HUES48 (cell line): ENCODE measurements at regions not wholly inside any gene's neighbourhood (a gene's known extent, or its start where the extent isn't known, plus 50 kb on each side); places are given as distances from the start of the nearest gene placed in this dataset.
"Not testable (repeated sequence)": the region's sequence is repeated elsewhere in the genome, so short reads cannot be mapped to it uniquely, and the experiment has no call there.

Experiments used
- H3K27ac ChIP-seq: one replicate; pipeline ENCODE4 v1.7.0; 2013; ENCODE audit warnings: low read depth, low read length, inconsistent platforms
- H3K27me3 ChIP-seq: 2 replicates; pipeline ENCODE4 v1.6.1; 2013; ENCODE audit warnings: mild to moderate bottlenecking, low read length; ENCODE audit not compliant: control insufficient read depth, insufficient read depth
- H3K36me3 ChIP-seq: 2 replicates; pipeline ENCODE4 v1.6.1; 2013; ENCODE audit warnings: low read length; ENCODE audit not compliant: control insufficient read depth, insufficient read depth
- H3K4me1 ChIP-seq: 2 replicates; pipeline ENCODE4 v1.6.1; 2013; ENCODE audit warnings: mild to moderate bottlenecking, low read length; ENCODE audit not compliant: control insufficient read depth, insufficient read depth
- H3K4me3 ChIP-seq: 2 replicates; pipeline ENCODE4 v1.5.1; 2013; ENCODE audit warnings: mild to moderate bottlenecking, low read depth, low read length
- H3K9ac ChIP-seq: 2 replicates; pipeline ENCODE4 v1.6.1; 2013; ENCODE audit warnings: mild to moderate bottlenecking, low read depth, low read length, moderate library complexity
- H3K9me3 ChIP-seq: 2 replicates; pipeline ENCODE4 v1.6.1; 2013; ENCODE audit warnings: low read length; ENCODE audit not compliant: control insufficient read depth, insufficient read depth

- H3K9ac ChIP-seq, result no peak overlapping the region
- no peaks in the 10 kb centered on the region for H3K27me3 ChIP-seq
- no peak overlapping the region for H3K27ac ChIP-seq
- H3K36me3 ChIP-seq, result no peaks in the 10 kb centered on the region
- no peaks in the 10 kb centered on the region for H3K9me3 ChIP-seq
- H3K4me1 ChIP-seq, result 0 out of 2 replicates have a peak, but pooled peaks cover 2% of the 10 kb centered on the region
- H3K4me3 ChIP-seq, result no peak overlapping the region
These were observed 549.6 kb upstream of the SLC10A2 start for GRCh38 chr13:103615771-103616170.

DNA sequence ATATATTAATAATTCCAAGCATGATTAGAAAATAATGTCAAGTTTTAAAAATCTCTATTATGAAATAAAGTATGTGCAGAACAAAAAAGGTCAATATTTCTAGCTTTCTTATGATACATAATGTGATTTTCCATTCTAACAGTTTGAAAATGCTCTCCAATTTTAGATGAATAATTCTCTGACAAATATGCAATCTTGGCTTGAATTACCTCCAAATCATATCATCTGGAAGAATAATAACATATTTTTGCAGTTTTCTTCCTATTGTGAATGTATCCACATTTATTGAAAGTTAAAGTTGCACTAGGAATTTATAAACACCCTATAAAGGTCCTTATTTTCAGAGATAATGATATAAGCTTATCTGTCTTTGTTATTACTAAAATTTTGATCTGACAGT is 548.5 kb upstream of the SLC10A2 start:
- no peaks in the 10 kb centered on the region for H3K27me3 ChIP-seq
- H3K4me3 ChIP-seq, result no peak overlapping the region
- H3K9ac ChIP-seq, result no peak overlapping the region
- no peaks in the 10 kb centered on the region for H3K36me3 ChIP-seq
- H3K27ac ChIP-seq, result no peak overlapping the region
- H3K4me1 ChIP-seq, result 0 out of 2 replicates have a peak, but pooled peaks cover 4% of the 10 kb centered on the region
- no peaks in the 10 kb centered on the region for H3K9me3 ChIP-seq

GRCh38 chr13:103607995-103608394 is 541.8 kb upstream of the SLC10A2 start:
- Histone ChIP-seq H3K9me3 (no peaks in the 10 kb centered on the region), H3K4me1 (0 out of 2 replicates have a peak, but pooled peaks cover 4% of the 10 kb centered on the region), H3K4me3 (no peak overlapping the region), H3K9ac (no peak overlapping the region), H3K36me3 (no peaks in the 10 kb centered on the region), H3K27ac (no peak overlapping the region), H3K27me3 (no peaks in the 10 kb centered on the region)

DNA sequence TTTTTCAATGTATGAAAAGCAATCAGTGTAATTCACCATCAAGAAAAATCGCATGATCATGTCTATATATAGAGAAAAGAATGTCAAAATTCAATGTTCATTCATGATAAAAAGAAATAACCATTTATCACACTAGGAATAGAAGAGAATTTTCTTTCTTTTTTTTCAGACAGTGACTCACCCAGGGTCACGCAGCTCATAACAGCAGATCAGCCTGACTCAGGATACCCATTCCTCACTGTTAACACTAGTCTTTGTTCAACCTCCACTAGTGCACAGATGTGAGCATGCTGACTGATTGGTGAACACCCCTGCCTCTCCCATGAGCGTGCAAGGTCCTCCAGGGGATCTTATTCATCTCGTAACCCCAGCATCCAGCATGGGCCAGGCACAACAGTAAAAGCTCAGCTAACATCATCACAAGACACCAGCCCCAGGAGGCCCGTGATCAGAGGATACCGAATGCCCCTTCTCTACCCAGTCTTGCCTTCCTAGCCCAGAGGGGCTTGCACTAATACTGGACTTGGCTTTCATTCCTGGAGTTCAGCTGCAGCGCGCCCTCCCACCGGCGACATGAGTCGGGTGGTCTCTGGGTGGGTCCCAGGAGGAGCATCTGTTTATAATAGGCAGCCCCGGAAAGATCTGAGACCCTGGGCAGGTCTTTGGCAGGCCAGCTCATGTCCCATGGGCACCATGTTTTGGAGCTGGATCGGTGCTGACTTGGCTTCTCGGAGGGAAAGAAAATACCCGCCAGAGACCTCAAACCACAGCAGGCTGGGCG is 539.5 kb upstream of the SLC10A2 start:
- Histone ChIP-seq H3K27me3 (no peaks in the 10 kb centered on the region), H3K4me1 (0 out of 2 replicates have a peak, but pooled peaks cover 2% of the 10 kb centered on the region), H3K9me3 (no peaks in the 10 kb centered on the region), H3K9ac (no peak overlapping the region), H3K4me3 (no peak overlapping the region), H3K27ac (no peak overlapping the region), H3K36me3 (no peaks in the 10 kb centered on the region)

- not testable (repeated sequence) for H3K27me3 ChIP-seq, H3K4me1 ChIP-seq, H3K36me3 ChIP-seq, H3K4me3 ChIP-seq, H3K27ac ChIP-seq, H3K9ac ChIP-seq, H3K9me3 ChIP-seq
These were observed 533.7 kb upstream of the SLC10A2 start for GRCh38 chr13:103599870-103600269.

GRCh38 chr13:103598671-103599070 is 532.5 kb upstream of the SLC10A2 start:
- H3K27me3 ChIP-seq, result no peaks in the 10 kb centered on the region
- H3K36me3 ChIP-seq, result no peaks in the 10 kb centered on the region
- no peak overlapping the region for H3K4me3 ChIP-seq
- H3K27ac ChIP-seq, result no peak overlapping the region
- H3K4me1 ChIP-seq, result no peaks in the 10 kb centered on the region
- no peak overlapping the region for H3K9ac ChIP-seq
- H3K9me3 ChIP-seq, result no peaks in the 10 kb centered on the region

GRCh38 chr13:103573446-103573845 is 507.2 kb upstream of the SLC10A2 start:
- Histone ChIP-seq H3K4me3 (no peak overlapping the region), H3K4me1 (no peaks in the 10 kb centered on the region), H3K9ac (no peak overlapping the region), H3K36me3 (no peaks in the 10 kb centered on the region), H3K27ac (no peak overlapping the region), H3K27me3 (no peaks in the 10 kb centered on the region), H3K9me3 (peaks cover 23% of the 10 kb centered on the region)

DNA sequence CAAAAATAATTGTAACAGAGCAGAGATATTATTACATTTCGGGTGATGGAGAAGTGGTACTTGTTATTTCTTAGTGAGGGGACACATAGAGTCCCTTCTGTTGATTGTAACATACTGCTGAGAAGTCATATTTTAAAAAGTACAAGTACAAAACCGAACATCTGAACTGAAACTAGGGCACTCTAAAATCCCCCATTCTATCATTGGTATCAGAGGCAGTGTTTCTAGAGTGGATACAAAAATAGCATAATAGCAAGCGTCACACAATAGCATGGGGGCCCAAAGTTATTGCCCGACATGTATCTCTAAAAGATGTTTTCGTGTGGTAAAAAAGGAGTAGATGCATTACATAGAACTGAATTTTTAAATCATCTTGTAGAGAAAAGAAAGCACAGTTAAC is 502.1 kb upstream of the SLC10A2 start:
- H3K27me3 ChIP-seq, result no peaks in the 10 kb centered on the region
- peaks cover 10% of the 10 kb centered on the region for H3K9me3 ChIP-seq
- no peak overlapping the region for H3K4me3 ChIP-seq
- H3K4me1 ChIP-seq, result no peaks in the 10 kb centered on the region
- no peaks in the 10 kb centered on the region for H3K36me3 ChIP-seq
- no peak overlapping the region for H3K27ac ChIP-seq
- H3K9ac ChIP-seq, result no peak overlapping the region

- no peak overlapping the region for H3K4me3 ChIP-seq
- no peaks in the 10 kb centered on the region for H3K27me3 ChIP-seq
- H3K4me1 ChIP-seq, result no peaks in the 10 kb centered on the region
- no peak overlapping the region for H3K27ac ChIP-seq
- H3K9me3 ChIP-seq, result no peaks in the 10 kb centered on the region; the same call in 1 of the 2 replicates
- no peak overlapping the region for H3K9ac ChIP-seq
- H3K36me3 ChIP-seq, result no peaks in the 10 kb centered on the region
These were observed 491.7 kb upstream of the SLC10A2 start for GRCh38 chr13:103557878-103558277.

DNA sequence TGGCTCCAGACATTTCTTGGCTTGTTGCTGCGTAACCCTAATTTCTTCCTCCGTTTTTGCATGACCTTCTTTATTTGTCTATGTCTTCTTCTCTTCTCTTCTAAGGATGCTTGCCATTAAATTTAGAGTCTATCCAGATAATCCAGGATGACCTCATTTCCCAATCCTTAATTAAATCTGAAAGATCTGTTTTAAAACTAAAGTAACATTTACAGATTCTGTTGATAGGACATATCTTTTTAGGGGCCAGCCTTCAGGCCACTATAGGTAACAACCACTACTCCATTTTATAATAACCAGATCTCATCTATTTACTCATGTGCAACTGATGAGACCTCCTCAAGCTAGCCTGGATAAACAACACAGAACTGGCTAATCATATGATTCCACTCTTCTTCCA is 490.5 kb upstream of the SLC10A2 start:
- Histone ChIP-seq H3K4me1 (no peaks in the 10 kb centered on the region), H3K27me3 (no peaks in the 10 kb centered on the region), H3K9ac (no peak overlapping the region), H3K27ac (no peak overlapping the region), H3K36me3 (no peaks in the 10 kb centered on the region), H3K4me3 (no peak overlapping the region), H3K9me3 (no peaks in the 10 kb centered on the region; the same call in 1 of the 2 replicates)

DNA sequence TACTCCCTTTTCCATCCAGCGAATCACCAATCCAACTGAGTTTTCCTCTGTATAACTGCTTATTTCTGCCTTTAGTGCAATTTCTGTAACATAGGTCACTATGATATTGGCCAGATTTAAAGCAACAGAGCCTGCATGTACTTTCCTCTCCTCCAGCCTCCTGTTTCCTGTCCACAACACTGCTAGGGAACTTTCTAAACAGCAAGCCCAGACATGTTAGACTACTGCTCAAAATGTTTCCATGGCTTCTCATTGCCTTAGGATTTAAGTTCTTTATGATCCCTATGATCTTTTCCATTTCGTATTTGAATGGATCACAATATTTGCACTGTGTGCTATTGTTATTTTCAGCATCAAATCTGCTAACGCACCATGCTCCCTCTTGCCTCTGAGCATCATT is 481.7 kb upstream of the SLC10A2 start:
- H3K27me3 ChIP-seq, result no peaks in the 10 kb centered on the region
- H3K27ac ChIP-seq, result no peak overlapping the region
- no peak overlapping the region for H3K4me3 ChIP-seq
- no peaks in the 10 kb centered on the region for H3K36me3 ChIP-seq
- H3K9ac ChIP-seq, result no peak overlapping the region
- peaks cover 5% of the 10 kb centered on the region; the same call in 1 of the 2 replicates for H3K9me3 ChIP-seq
- no peaks in the 10 kb centered on the region for H3K4me1 ChIP-seq
